ENCODE measurements at regions not wholly inside any gene's neighbourhood (a gene's known extent, or its start where the extent isn't known, plus 50 kb on each side); places are given as distances from the start of the nearest gene placed in this dataset.

GRCh38 chr2:237250599-237250998 is 163.4 kb downstream of the COL6A3 start:
- Mint-ChIP-seq H3K9me3 (peaks cover 12% of the 10 kb centered on the region), H3K27me3 (ENCODE audit: low read depth, poor library complexity) (peaks cover 5% of the 10 kb centered on the region), H3K4me3 (no peak overlapping the region), H3K36me3 (ENCODE audit: low read depth) (peaks cover 8% of the 10 kb centered on the region), H3K27ac (no peak overlapping the region), H3K4me1 (no peaks in the 10 kb centered on the region)
- TF ChIP-seq CTCF (IDR thresholded peaks at IDR 0.05): no peak
- DNase-seq: no peak

GRCh38 chr2:237251986-237252385 is 162.0 kb downstream of the COL6A3 start:
- no peak for TF ChIP-seq CTCF (IDR thresholded peaks at IDR 0.05)
- H3K27me3 Mint-ChIP-seq (ENCODE audit: low read depth, poor library complexity): peaks cover 7% of the 10 kb centered on the region
- H3K4me1 Mint-ChIP-seq: no peaks in the 10 kb centered on the region
- no peak for DNase-seq
- H3K4me3 Mint-ChIP-seq: no peak overlapping the region
- peaks cover 12% of the 10 kb centered on the region for H3K9me3 Mint-ChIP-seq
- H3K27ac Mint-ChIP-seq: no peak overlapping the region
- peaks cover 8% of the 10 kb centered on the region for H3K36me3 Mint-ChIP-seq (ENCODE audit: low read depth)

GRCh38 chr2:237253046-237253702 is 160.8 kb downstream of the COL6A3 start:
- no peak overlapping the region for H3K27ac Mint-ChIP-seq
- no peak overlapping the region for H3K4me3 Mint-ChIP-seq
- peaks cover 12% of the 10 kb centered on the region for H3K9me3 Mint-ChIP-seq
- no peak for TF ChIP-seq CTCF (IDR thresholded peaks at IDR 0.05)
- no peak for DNase-seq
- H3K27me3 Mint-ChIP-seq (ENCODE audit: low read depth, poor library complexity): peaks cover 12% of the 10 kb centered on the region
- H3K36me3 Mint-ChIP-seq (ENCODE audit: low read depth): peaks cover 8% of the 10 kb centered on the region
- peaks cover 7% of the 10 kb centered on the region for H3K4me1 Mint-ChIP-seq

- no peak for TF ChIP-seq CTCF (IDR thresholded peaks at IDR 0.05)
Observed at GRCh38 chr2:237254369-237254861, 159.5 kb downstream of the COL6A3 start.

DNA sequence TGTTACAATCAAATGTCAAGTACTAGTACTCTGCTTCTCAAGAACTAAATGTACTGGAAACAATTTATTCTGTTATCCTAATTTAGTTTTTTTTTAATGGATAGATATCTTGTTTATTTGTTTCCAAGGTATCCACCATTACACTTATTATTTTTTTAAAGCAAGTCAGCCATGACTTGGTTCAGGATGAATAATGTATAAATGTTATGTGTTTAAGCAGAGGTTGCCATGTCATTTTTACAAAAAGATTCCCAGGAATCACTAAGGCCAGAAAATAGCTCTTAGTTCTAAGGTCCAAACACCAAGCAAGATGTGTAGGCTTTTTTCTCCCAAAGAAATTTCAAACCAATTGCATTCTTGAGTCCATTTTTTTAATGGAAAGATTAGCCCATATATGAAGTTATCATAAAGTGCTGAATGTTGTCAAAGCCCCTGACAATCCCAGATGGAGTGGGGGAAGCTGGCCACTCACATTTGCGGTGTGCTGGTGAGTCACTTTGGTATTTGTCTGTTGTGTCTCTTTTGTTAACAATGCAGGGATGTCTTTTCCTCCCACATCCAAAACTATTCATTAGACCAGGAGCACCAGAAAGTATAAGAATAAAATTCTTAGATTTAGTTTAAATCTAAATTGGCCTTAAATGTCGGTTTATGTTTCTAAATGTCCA is 158.9 kb downstream of the COL6A3 start:
- Mint-ChIP-seq H3K27ac (no peak overlapping the region), H3K27me3 (ENCODE audit: low read depth, poor library complexity) (peaks cover 14% of the 10 kb centered on the region), H3K9me3 (no peaks in the 10 kb centered on the region), H3K4me1 (peaks cover 14% of the 10 kb centered on the region), H3K4me3 (no peak overlapping the region), H3K36me3 (ENCODE audit: low read depth) (no peaks in the 10 kb centered on the region)
- no peak for DNase-seq
- no peak for TF ChIP-seq CTCF (IDR thresholded peaks at IDR 0.05)

More at GRCh38 chr2:237254369-237254861, 159.5 kb downstream of the COL6A3 start:
- no peak for DNase-seq
- no peak overlapping the region for H3K4me3 Mint-ChIP-seq
- H3K9me3 Mint-ChIP-seq: peaks cover 2% of the 10 kb centered on the region
- H3K36me3 Mint-ChIP-seq (ENCODE audit: low read depth): no peaks in the 10 kb centered on the region
- H3K27ac Mint-ChIP-seq: no peak overlapping the region
- peaks cover 12% of the 10 kb centered on the region for H3K27me3 Mint-ChIP-seq (ENCODE audit: low read depth, poor library complexity)
- peaks cover 14% of the 10 kb centered on the region for H3K4me1 Mint-ChIP-seq
